ENCODE measurements at regions not wholly inside any gene's neighbourhood (a gene's known extent, or its start where the extent isn't known, plus 50 kb on each side); places are given as distances from the start of the nearest gene placed in this dataset.

DNA sequence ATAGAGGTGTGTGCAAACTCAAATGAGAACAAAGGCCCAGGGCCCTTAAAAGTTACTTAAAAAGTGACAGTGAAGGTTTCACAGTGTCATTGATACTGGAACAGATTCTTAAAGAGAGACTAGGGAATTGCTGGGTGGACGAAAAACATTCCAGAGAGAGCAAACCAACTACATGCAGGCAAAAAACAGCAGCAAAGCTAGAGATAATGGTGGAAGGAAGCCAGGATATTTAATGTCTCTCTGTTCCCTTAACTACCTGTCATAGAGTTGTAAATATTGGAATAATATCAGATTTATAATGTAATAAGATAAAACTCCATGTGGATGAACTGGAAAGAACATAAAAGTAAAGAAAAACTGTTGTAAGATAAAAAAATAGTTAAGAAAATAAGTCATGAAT lies 508.6 kb downstream of the TAF11L14 start:
- H3K79me2 ChIP-seq (ENCODE audit: control insufficient read depth, insufficient read depth, low read length) = no peaks in the 10 kb centered on the region
- H2AFZ ChIP-seq (ENCODE audit: low read length) = no peak overlapping the region
- no peaks in the 10 kb centered on the region for H4K20me1 ChIP-seq (ENCODE audit: control insufficient read depth, extremely low read depth, insufficient read depth, low read length)
- no peaks in the 10 kb centered on the region for H3K4me1 ChIP-seq (ENCODE audit: control insufficient read depth, extremely low read depth, insufficient read depth, low read length)
- H3K4me3 ChIP-seq (replicated peaks in 1 of 4; ENCODE audit: control extremely low read depth in 1 of 4, insufficient read depth in 1 of 4, low read depth in 3 of 4, low read length in 4 of 4) = no peak overlapping the region
- no peak overlapping the region for H3K4me2 ChIP-seq (ENCODE audit: extremely low read depth, insufficient read depth, low read length)
- no peak for TF ChIP-seq EZH2 (IDR thresholded peaks at IDR 0.05; ENCODE audit: low read length, missing control alignments)
- TF ChIP-seq, protein P1, sequence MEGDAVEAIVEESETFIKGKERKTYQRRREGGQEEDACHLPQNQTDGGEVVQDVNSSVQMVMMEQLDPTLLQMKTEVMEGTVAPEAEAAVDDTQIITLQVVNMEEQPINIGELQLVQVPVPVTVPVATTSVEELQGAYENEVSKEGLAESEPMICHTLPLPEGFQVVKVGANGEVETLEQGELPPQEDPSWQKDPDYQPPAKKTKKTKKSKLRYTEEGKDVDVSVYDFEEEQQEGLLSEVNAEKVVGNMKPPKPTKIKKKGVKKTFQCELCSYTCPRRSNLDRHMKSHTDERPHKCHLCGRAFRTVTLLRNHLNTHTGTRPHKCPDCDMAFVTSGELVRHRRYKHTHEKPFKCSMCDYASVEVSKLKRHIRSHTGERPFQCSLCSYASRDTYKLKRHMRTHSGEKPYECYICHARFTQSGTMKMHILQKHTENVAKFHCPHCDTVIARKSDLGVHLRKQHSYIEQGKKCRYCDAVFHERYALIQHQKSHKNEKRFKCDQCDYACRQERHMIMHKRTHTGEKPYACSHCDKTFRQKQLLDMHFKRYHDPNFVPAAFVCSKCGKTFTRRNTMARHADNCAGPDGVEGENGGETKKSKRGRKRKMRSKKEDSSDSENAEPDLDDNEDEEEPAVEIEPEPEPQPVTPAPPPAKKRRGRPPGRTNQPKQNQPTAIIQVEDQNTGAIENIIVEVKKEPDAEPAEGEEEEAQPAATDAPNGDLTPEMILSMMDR (conservative IDR thresholded peaks at IDR 0.05 in 1 of 2, IDR thresholded peaks at IDR 0.05 in 1 of 2; ENCODE audit: low read depth in 1 of 2, low read length in 2 of 2) = no peak
- H3K36me3 ChIP-seq (ENCODE audit: control insufficient read depth, insufficient read depth, low read length) = no peaks in the 10 kb centered on the region
- no peaks in the 10 kb centered on the region for H3K9me3 ChIP-seq (ENCODE audit: control insufficient read depth, insufficient read depth, low read depth, low read length)
- no peak overlapping the region for H3K27ac ChIP-seq (ENCODE audit: insufficient read depth, low read length)
- no peak overlapping the region for H3K9ac ChIP-seq (ENCODE audit: insufficient read depth, low read length)
- no peaks in the 10 kb centered on the region for H3K27me3 ChIP-seq (ENCODE audit: control insufficient read depth, insufficient read depth, low read length)
- no peak for DNase-seq (ENCODE audit: low read depth in 2 of 2)

DNA sequence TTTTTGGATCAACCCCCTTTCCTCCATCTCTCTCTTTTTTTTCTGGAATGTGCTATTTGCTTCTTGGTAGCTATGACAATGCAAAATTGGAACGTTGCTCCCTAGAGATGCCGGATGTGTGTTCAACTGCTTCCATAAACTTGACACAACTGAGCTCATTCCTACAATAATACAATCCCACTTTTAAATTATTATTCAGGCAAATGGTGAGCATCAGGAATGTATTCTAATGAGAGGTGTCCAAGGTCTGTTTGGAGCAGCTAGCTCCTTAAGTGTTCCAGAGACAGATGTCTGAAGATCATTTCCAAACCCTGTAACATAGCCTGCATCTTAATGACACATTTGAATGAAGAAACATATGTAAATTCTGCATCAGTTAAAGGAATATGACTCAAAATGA lies 518.4 kb downstream of the TAF11L14 start:
- DNase-seq (ENCODE audit: low read depth in 2 of 2) = no peak

DNA sequence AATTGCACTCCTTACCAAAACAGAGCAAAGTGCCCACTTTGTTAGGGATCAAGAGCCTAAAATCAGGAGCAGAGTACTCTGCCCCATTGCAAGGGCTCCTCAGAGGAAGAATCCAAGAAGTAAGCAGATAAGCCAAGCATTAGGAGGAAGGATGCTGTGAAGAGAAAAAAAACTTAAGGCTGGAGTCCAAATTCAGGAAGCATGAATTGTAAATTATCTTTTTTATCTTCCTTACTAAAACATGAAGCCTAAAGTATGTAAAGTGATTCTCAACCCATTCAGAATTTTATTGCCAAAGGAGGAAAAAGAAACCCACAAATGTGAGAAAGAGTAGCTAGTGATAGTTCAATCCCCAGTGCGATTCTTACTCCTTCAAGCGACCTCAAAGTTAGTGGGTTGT lies 523.9 kb downstream of the TAF11L14 start:
- no peaks in the 10 kb centered on the region for H3K4me1 ChIP-seq (ENCODE audit: control insufficient read depth, extremely low read depth, insufficient read depth, low read length)
- no peak for TF ChIP-seq EZH2 (IDR thresholded peaks at IDR 0.05; ENCODE audit: low read length, missing control alignments)
- TF ChIP-seq, protein P1 (conservative IDR thresholded peaks at IDR 0.05 in 1 of 2, IDR thresholded peaks at IDR 0.05 in 1 of 2; ENCODE audit: low read depth in 1 of 2, low read length in 2 of 2) = no peak
- H3K27ac ChIP-seq (ENCODE audit: insufficient read depth, low read length) = no peak overlapping the region
- no peak overlapping the region for H3K9ac ChIP-seq (ENCODE audit: insufficient read depth, low read length)
- H3K79me2 ChIP-seq (ENCODE audit: control insufficient read depth, insufficient read depth, low read length) = no peaks in the 10 kb centered on the region
- DNase-seq (ENCODE audit: low read depth in 2 of 2) = no peak
- H3K4me2 ChIP-seq (ENCODE audit: extremely low read depth, insufficient read depth, low read length) = no peak overlapping the region
- H3K27me3 ChIP-seq (ENCODE audit: control insufficient read depth, insufficient read depth, low read length) = no peaks in the 10 kb centered on the region
- no peaks in the 10 kb centered on the region for H3K9me3 ChIP-seq (ENCODE audit: control insufficient read depth, insufficient read depth, low read depth, low read length)
- H3K4me3 ChIP-seq (replicated peaks in 1 of 4; ENCODE audit: control extremely low read depth in 1 of 4, insufficient read depth in 1 of 4, low read depth in 3 of 4, low read length in 4 of 4) = no peak overlapping the region
- H2AFZ ChIP-seq (ENCODE audit: low read length) = no peak overlapping the region
- H3K36me3 ChIP-seq (ENCODE audit: control insufficient read depth, insufficient read depth, low read length) = no peaks in the 10 kb centered on the region
- H4K20me1 ChIP-seq (ENCODE audit: control insufficient read depth, extremely low read depth, insufficient read depth, low read length) = no peaks in the 10 kb centered on the region

More for the DNA sequence above, 518.4 kb downstream of the TAF11L14 start:
- no peaks in the 10 kb centered on the region for H3K27me3 ChIP-seq (ENCODE audit: control insufficient read depth, insufficient read depth, low read length)
- H3K9ac ChIP-seq (ENCODE audit: insufficient read depth, low read length) = no peak overlapping the region
- H3K27ac ChIP-seq (ENCODE audit: insufficient read depth, low read length) = no peak overlapping the region
- H3K9me3 ChIP-seq (ENCODE audit: control insufficient read depth, insufficient read depth, low read depth, low read length) = no peaks in the 10 kb centered on the region
- no peaks in the 10 kb centered on the region for H4K20me1 ChIP-seq (ENCODE audit: control insufficient read depth, extremely low read depth, insufficient read depth, low read length)
- no peaks in the 10 kb centered on the region for H3K4me1 ChIP-seq (ENCODE audit: control insufficient read depth, extremely low read depth, insufficient read depth, low read length)
- no peaks in the 10 kb centered on the region for H3K79me2 ChIP-seq (ENCODE audit: control insufficient read depth, insufficient read depth, low read length)
- no peak overlapping the region for H3K4me3 ChIP-seq (replicated peaks in 1 of 4; ENCODE audit: control extremely low read depth in 1 of 4, insufficient read depth in 1 of 4, low read depth in 3 of 4, low read length in 4 of 4)
- H3K4me2 ChIP-seq (ENCODE audit: extremely low read depth, insufficient read depth, low read length) = no peak overlapping the region
- no peaks in the 10 kb centered on the region for H3K36me3 ChIP-seq (ENCODE audit: control insufficient read depth, insufficient read depth, low read length)
- TF ChIP-seq EZH2 (IDR thresholded peaks at IDR 0.05; ENCODE audit: low read length, missing control alignments) = no peak
- TF ChIP-seq, protein P1 (conservative IDR thresholded peaks at IDR 0.05 in 1 of 2, IDR thresholded peaks at IDR 0.05 in 1 of 2; ENCODE audit: low read depth in 1 of 2, low read length in 2 of 2) = no peak
- H2AFZ ChIP-seq (ENCODE audit: low read length) = no peak overlapping the region
